B cell (primary cell): ENCODE measurements at regions not wholly inside any gene's neighbourhood (a gene's known extent, or its start where the extent isn't known, plus 50 kb on each side); places are given as distances from the start of the nearest gene placed in this dataset.

Source experiments
- ATAC-seq: fragments of 200-7000 bp; cut with Tn5 transposase; one replicate; pipeline ENCODE4 v1.10.0; 2021; ENCODE audit warnings: low read depth, mild to moderate bottlenecking, moderate number of reproducible peaks, moderate library complexity
- CTCF ChIA-PET: fragments of 350-600 bp; sonication (Branson Sonifier 250); formaldehyde crosslinking; loops from one replicate; lab custom pipeline; 2021; ENCODE audit warnings: antibody characterized with exemption, inconsistent platforms; lab: Charles Lee
- POLR2A ChIA-PET: fragments of 350-600 bp; sonication (Branson Sonifier 250); formaldehyde crosslinking; loops from one replicate; lab custom pipeline; 2021; ENCODE audit warnings: antibody characterized with exemption; lab: Charles Lee
- DNase-seq: peaks from one replicate; pipeline ENCODE4 v3.0.0; 2013
- H2AFZ ChIP-seq: 2 replicates; pipeline ENCODE4 v1.6.1; 2012; ENCODE audit warnings: mild to moderate bottlenecking, low read depth, low read length; ENCODE audit not compliant: insufficient read depth, poor library complexity, severe bottlenecking
- H3K27ac ChIP-seq, 2 donors: 1 replicate in 1 of 2; 2 replicates in 1 of 2; pipeline ENCODE4 v1.5.1; 2012 to 2013; ENCODE audit warnings: low read length in 2 of 2, mild to moderate bottlenecking in 2 of 2, moderate library complexity in 1 of 2
- H3K27me3 ChIP-seq, 4 experiments: fragments of 200-600 bp in 1 of 4; sonication (generic) in 1 of 4; replicated peaks in 1 of 4; 1 replicate in 2 of 4; 2 replicates in 2 of 4; pipeline versions ENCODE4 v1.6.1 to v1.7.0; 2013 to 2016; ENCODE audit warnings: low read length in 3 of 4, mild to moderate bottlenecking in 2 of 4, mixed read lengths in 1 of 4, moderate library complexity in 1 of 4; ENCODE audit not compliant: insufficient read depth in 4 of 4, control insufficient read depth in 3 of 4; ENCODE audit errors: control extremely low read depth in 1 of 4
- H3K36me3 ChIP-seq, 2 experiments: replicated peaks in 1 of 2; 1 replicate in 1 of 2; 2 replicates in 1 of 2; pipeline versions ENCODE4 v1.6.1 to v1.7.1; 2013; ENCODE audit warnings: low read length in 1 of 2; ENCODE audit not compliant: insufficient read depth in 2 of 2, control insufficient read depth in 1 of 2; ENCODE audit errors: control extremely low read depth in 1 of 2, extremely low read depth in 1 of 2
- H3K4me1 ChIP-seq, 2 donors: fragments of 200-600 bp in 1 of 2; sonication (generic) in 1 of 2; 1 replicate in 1 of 2; 2 replicates in 1 of 2; pipeline versions ENCODE4 v1.5.1 to v1.6.1; 2013 to 2017; ENCODE audit warnings: low read length in 2 of 2; ENCODE audit not compliant: control insufficient read depth in 2 of 2, insufficient read depth in 2 of 2
- H3K4me2 ChIP-seq: replicated peaks from 2 replicates; pipeline ENCODE3; 2012; ENCODE audit warnings: mild to moderate bottlenecking, low read depth, low read length; ENCODE audit not compliant: poor library complexity, severe bottlenecking
- H3K4me3 ChIP-seq, 5 experiments: fragments of 200-600 bp in 1 of 5; sonication (generic) in 1 of 5; 1 replicate in 3 of 5; 2 replicates in 2 of 5; pipeline versions ENCODE4 v1.5.1 to v1.7.0; 2011 to 2016; ENCODE audit warnings: low read length in 4 of 5, mild to moderate bottlenecking in 4 of 5, low read depth in 2 of 5, control low read depth in 1 of 5, moderate library complexity in 1 of 5; ENCODE audit not compliant: insufficient read depth in 1 of 5; ENCODE audit errors: control extremely low read depth in 1 of 5, extremely low read depth in 1 of 5
- H3K79me2 ChIP-seq: fragments of 200-600 bp; sonication (generic); one replicate; pipeline ENCODE4 v1.6.0; 2016; ENCODE audit warnings: low read length; ENCODE audit not compliant: control insufficient read depth, insufficient read depth
- H3K9ac ChIP-seq: fragments of 200-600 bp; sonication (generic); 2 replicates; pipeline ENCODE4 v1.6.1; 2017; ENCODE audit warnings: mild to moderate bottlenecking, low read length, moderate library complexity
- H3K9me3 ChIP-seq, 3 donors: one replicate each; pipeline versions ENCODE4 v1.6.1 to v1.7.1; 2013; ENCODE audit warnings: low read length in 2 of 3; ENCODE audit not compliant: control insufficient read depth in 2 of 3, insufficient read depth in 1 of 3; ENCODE audit errors: control extremely low read depth in 1 of 3
- H4K20me1 ChIP-seq: 2 replicates; pipeline ENCODE4 v1.6.0; 2012; ENCODE audit warnings: mild to moderate bottlenecking, low read length; ENCODE audit not compliant: insufficient read depth, control insufficient read depth, poor library complexity, severe bottlenecking
- H3K27ac Mint-ChIP-seq: one replicate; pipeline ENCODE4 v1.8.0; 2021; ENCODE audit warnings: mixed read lengths
- H3K27me3 Mint-ChIP-seq: one replicate; pipeline ENCODE4 v1.8.0; 2021; ENCODE audit warnings: mixed read lengths
- H3K4me1 Mint-ChIP-seq: one replicate; pipeline ENCODE4 v1.8.0; 2021; ENCODE audit warnings: mixed read lengths
- H3K4me3 Mint-ChIP-seq: one replicate; pipeline ENCODE4 v1.8.0; 2021; ENCODE audit warnings: mixed read lengths
- H3K9me3 Mint-ChIP-seq: one replicate; pipeline ENCODE4 v1.8.0; 2022; ENCODE audit warnings: mixed read lengths; ENCODE audit not compliant: insufficient read depth
- CTCF ChIP-seq: fragments of 200-600 bp; IDR thresholded peaks from one replicate; pipeline ENCODE4 v1.8.0; 2022; ENCODE audit warnings: antibody characterized with exemption, mild to moderate bottlenecking
- EZH2 ChIP-seq: IDR thresholded peaks from 2 replicates; pipeline ENCODE4 v1.6.1; 2012; ENCODE audit warnings: borderline replicate concordance, low read depth, mild to moderate bottlenecking, moderate library complexity, low read length; ENCODE audit not compliant: insufficient read depth, poor library complexity, severe bottlenecking
- WGBS: methylation state at CpG from one replicate; pipeline ENCODE4 v1.1.5; 2013; ENCODE audit warnings: missing lambda C conversion rate; ENCODE audit not compliant: insufficient coverage; 5-methylcytosine and 5-hydroxymethylcytosine counted together
- intact Hi-C: fragments of 100-400 bp; cut with micrococcal nuclease; formaldehyde crosslinking; loops from one replicate; pipeline ENCODE4 v1.10.0; 2022

DNA sequence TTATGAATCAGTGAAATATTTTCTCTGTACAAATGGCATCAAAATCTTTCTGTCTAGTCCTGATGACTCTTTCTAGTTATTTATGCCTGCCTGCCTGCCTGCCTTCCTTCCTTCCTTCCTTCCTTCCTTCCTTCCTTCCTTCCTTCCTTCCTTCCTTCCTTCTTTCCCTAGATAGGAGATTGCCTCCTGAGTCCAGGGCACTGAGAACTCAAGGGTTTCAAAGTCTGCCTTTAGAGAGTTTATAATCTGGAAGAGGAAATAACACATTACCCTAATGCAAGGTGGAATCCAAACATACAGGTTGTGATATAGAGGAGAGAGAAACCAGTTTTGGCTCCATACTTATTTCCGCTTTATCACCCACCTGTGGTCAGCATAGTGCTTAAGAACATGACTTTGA is 98.1 kb upstream of the SERPINE2 start:
- Mint-ChIP-seq H3K27me3 (peaks cover 34% of the 10 kb centered on the region), H3K27ac (no peak overlapping the region), H3K9me3 (no peaks in the 10 kb centered on the region), H3K4me3 (no peak overlapping the region), H3K4me1 (no peaks in the 10 kb centered on the region)
- no peak overlapping the region for H3K4me2 ChIP-seq
- TF ChIP-seq CTCF = no peak
- no peak for TF ChIP-seq EZH2
- ATAC-seq = no peak
- H3K4me1 ChIP-seq = no peaks in the 10 kb centered on the region
- no peak overlapping the region for H3K9ac ChIP-seq
- H3K27me3 ChIP-seq = peaks cover 0 to 3% (median 2%) of the 10 kb centered on the region in 4 experiments
- H3K27ac ChIP-seq = no peak overlapping the region
- WGBS = no CpG with 5 or more reads among the region's 1 CpG
- ChIA-PET CTCF (no interaction called here), POLR2A (no interaction called here)
- no peaks in the 10 kb centered on the region for H3K9me3 ChIP-seq
- no peaks in the 10 kb centered on the region for H3K79me2 ChIP-seq
- H2AFZ ChIP-seq = no peak overlapping the region
- no peak for DNase-seq
- no peaks in the 10 kb centered on the region for H3K36me3 ChIP-seq
- H4K20me1 ChIP-seq = no peaks in the 10 kb centered on the region
- intact Hi-C loops = no loop called here
- H3K4me3 ChIP-seq = no peak overlapping the region

DNA sequence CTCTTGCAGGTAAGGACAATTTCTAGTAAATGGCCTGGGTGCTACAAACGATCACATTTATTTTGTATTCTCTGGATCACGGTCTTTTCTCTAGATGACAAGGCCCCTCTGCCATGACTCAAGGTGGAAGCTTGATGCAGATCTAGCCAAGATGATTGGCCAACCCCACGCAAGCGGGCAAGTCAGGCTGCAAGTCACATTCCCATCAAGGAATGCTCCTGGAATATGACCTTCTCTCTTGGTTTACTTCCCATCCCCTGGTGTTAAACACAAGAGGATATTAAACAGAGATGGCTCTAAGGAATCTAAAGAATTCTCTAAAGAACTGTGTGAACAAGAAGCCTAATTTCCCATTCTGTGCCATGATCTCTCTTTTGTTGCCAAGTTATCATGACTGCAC is 97.3 kb upstream of the SERPINE2 start:
- intact Hi-C loops = no loop called here
- TF ChIP-seq EZH2 (no peak), CTCF (no peak)
- no peak for DNase-seq
- Mint-ChIP-seq H3K27me3 (peaks cover 39% of the 10 kb centered on the region), H3K4me3 (no peak overlapping the region), H3K9me3 (no peaks in the 10 kb centered on the region), H3K27ac (no peak overlapping the region), H3K4me1 (no peaks in the 10 kb centered on the region)
- no peak overlapping the region for H3K27ac ChIP-seq
- no peak for ATAC-seq
- peaks cover 0 to 3% (median 1%) of the 10 kb centered on the region in 4 experiments for H3K27me3 ChIP-seq
- no peak overlapping the region for H3K4me2 ChIP-seq
- 88% methylated on average over 2 of the region's 4 CpGs for WGBS
- ChIA-PET CTCF (no interaction called here), POLR2A (no interaction called here)
- no peaks in the 10 kb centered on the region for H3K79me2 ChIP-seq
- H4K20me1 ChIP-seq = no peaks in the 10 kb centered on the region
- no peak overlapping the region for H2AFZ ChIP-seq
- H3K4me1 ChIP-seq = no peaks in the 10 kb centered on the region
- H3K9ac ChIP-seq = no peak overlapping the region
- H3K4me3 ChIP-seq = no peak overlapping the region
- no peaks in the 10 kb centered on the region for H3K36me3 ChIP-seq
- no peaks in the 10 kb centered on the region for H3K9me3 ChIP-seq
